GM12878 (cell line): ENCODE measurements at regions not wholly inside any gene's neighbourhood (a gene's known extent, or its start where the extent isn't known, plus 50 kb on each side); places are given as distances from the start of the nearest gene placed in this dataset.

Source experiments
- ATAC-seq: fragments of 200-7000 bp; cut with Tn5 transposase; 3 replicates; pipeline ENCODE4 v1.9.1; 2020; ENCODE audit warnings: mild to moderate bottlenecking, moderate library complexity
- BruUV-seq: library from RNA; stranded (reverse); fragments of 400-500 nt; replicated peaks from 2 replicates; lab custom pipeline; 2021; lab: Mats Ljungman, UMichigan
- CTCF ChIA-PET: fragments of 300-600 bp; sonication (Branson Sonifier 250); formaldehyde crosslinking; extraction: SDS; loops from one replicate; lab custom pipeline; 2021; ENCODE audit warnings: inconsistent platforms; lab: Yijun Ruan, JAX
- POLR2A ChIA-PET: fragments of 350-600 bp; formaldehyde crosslinking; extraction: SDS; loops from one replicate; lab custom pipeline; 2021; ENCODE audit warnings: inconsistent platforms; lab: Charles Lee
- RAD21 ChIA-PET: fragments of 300-600 bp; sonication (Branson Sonifier 250); formaldehyde crosslinking; loops from one replicate; lab custom pipeline; 2023; ENCODE audit warnings: antibody characterized with exemption; ENCODE audit not compliant: unreplicated experiment; lab: Charles Lee
- SMC1A ChIA-PET: fragments of 300-600 bp; sonication (Branson Sonifier 250); formaldehyde crosslinking; loops from one replicate; lab custom pipeline; 2023; ENCODE audit not compliant: unreplicated experiment, uncharacterized antibody; lab: Charles Lee
- DNase-seq: peaks from one replicate; pipeline ENCODE4 v3.0.0-alpha.2; 2011; ENCODE audit warnings: low read depth, low spot score
- FAIRE-seq: peaks from 3 replicates; lab custom pipeline; 2011; peaks lifted over from hg19 to GRCh38; lab: Jason Lieb, UNC
- H2AFZ ChIP-seq: 2 replicates; pipeline ENCODE4 v1.6.0; 2011; ENCODE audit warnings: low read depth, low read length, control low read depth; ENCODE audit not compliant: control insufficient read depth
- H3K27ac ChIP-seq: 2 replicates; pipeline ENCODE4 v1.5.1; 2011; ENCODE audit warnings: control low read depth; ENCODE audit not compliant: control insufficient read depth, insufficient read depth
- H3K27me3 ChIP-seq, 2 experiments: replicated peaks in 1 of 2; 2 replicates each; pipeline versions ENCODE4 v1.6.0 to v1.6.1; 2011; ENCODE audit warnings: low read length in 1 of 2; ENCODE audit not compliant: control insufficient read depth in 2 of 2, insufficient read depth in 2 of 2
- H3K36me3 ChIP-seq, 2 experiments: 2 replicates each; pipeline ENCODE4 v1.5.1; 2011; ENCODE audit warnings: low read length in 1 of 2; ENCODE audit not compliant: control insufficient read depth in 2 of 2, insufficient read depth in 2 of 2
- H3K4me1 ChIP-seq: 2 replicates; pipeline ENCODE4 v1.6.1; 2011; ENCODE audit warnings: mild to moderate bottlenecking, low read length, moderate library complexity, mixed read lengths; ENCODE audit not compliant: control insufficient read depth, insufficient read depth
- H3K4me2 ChIP-seq: 2 replicates; pipeline ENCODE4 v1.6.0; 2011; ENCODE audit warnings: control low read depth; ENCODE audit not compliant: control insufficient read depth, insufficient read depth
- H3K4me3 ChIP-seq: fragments of 200-600 bp; sonication (generic); 2 replicates; pipeline ENCODE4 v1.5.1; 2016
- H3K79me2 ChIP-seq: 2 replicates; pipeline ENCODE4 v1.6.0; 2011; ENCODE audit warnings: low read length; ENCODE audit not compliant: control insufficient read depth, insufficient read depth
- H3K9ac ChIP-seq: 2 replicates; pipeline ENCODE4 v1.8.0; 2011; ENCODE audit warnings: low read length, control low read depth, mixed read lengths; ENCODE audit not compliant: control insufficient read depth, insufficient read depth
- H3K9me3 ChIP-seq: replicated peaks from 3 replicates; pipeline ENCODE4 v1.5.1; 2011; ENCODE audit warnings: mild to moderate bottlenecking, low read length; ENCODE audit not compliant: control insufficient read depth, insufficient read depth
- H4K20me1 ChIP-seq: 2 replicates; pipeline ENCODE4 v1.6.0; 2011; ENCODE audit not compliant: control insufficient read depth, insufficient read depth
- BACH1 ChIP-seq: fragments of 450-650 bp; IDR thresholded peaks from 2 replicates; pipeline ENCODE4 v1.6.1; 2017; ENCODE audit warnings: mild to moderate bottlenecking, borderline replicate concordance
- CEBPZ ChIP-seq: fragments of 150-350 bp; IDR thresholded peaks from 2 replicates; pipeline ENCODE4 v1.6.1; 2016; ENCODE audit warnings: low read depth, low read length
- CTCF ChIP-seq, 3 experiments: IDR thresholded peaks in 2 of 3; conservative IDR thresholded peaks in 1 of 3; 2 replicates each; pipeline ENCODE4 v1.5.1; 2011; ENCODE audit warnings: low read depth in 3 of 3, low read length in 3 of 3, mild to moderate bottlenecking in 3 of 3, control low read depth in 2 of 3, moderate library complexity in 2 of 3, inconsistent platforms in 1 of 3, mixed read lengths in 1 of 3; ENCODE audit not compliant: control insufficient read depth in 2 of 3, insufficient read depth in 1 of 3; ENCODE audit errors: extremely low read depth in 1 of 3
- E4F1 ChIP-seq: fragments of 450-650 bp; IDR thresholded peaks from 2 replicates; pipeline ENCODE4 v1.6.1; 2018; ENCODE audit warnings: borderline replicate concordance, mild to moderate bottlenecking; ENCODE audit not compliant: partially characterized antibody
- FOXM1 ChIP-seq: IDR thresholded peaks from 2 replicates; pipeline ENCODE4 v1.6.1; 2012; ENCODE audit warnings: low read depth, mild to moderate bottlenecking, inconsistent platforms, low read length, moderate library complexity
- JUNB ChIP-seq: IDR thresholded peaks from 2 replicates; pipeline ENCODE4 v1.6.1; 2016; ENCODE audit warnings: antibody characterized with exemption, mild to moderate bottlenecking
- PBX3 ChIP-seq: IDR thresholded peaks from 2 replicates; pipeline ENCODE4 v1.6.1; 2011; ENCODE audit warnings: mild to moderate bottlenecking, low read depth, low read length, moderate library complexity; ENCODE audit not compliant: insufficient replicate concordance
- RB1 ChIP-seq: fragments of 450-650 bp; formaldehyde crosslinking; IDR thresholded peaks from 2 replicates; pipeline ENCODE4 v1.6.1; 2017; ENCODE audit warnings: mild to moderate bottlenecking, borderline replicate concordance
- SIX5 ChIP-seq: IDR thresholded peaks from 2 replicates; pipeline ENCODE4 v1.6.1; 2011; ENCODE audit warnings: mild to moderate bottlenecking, low read depth, low read length, moderate library complexity; ENCODE audit not compliant: severe bottlenecking
- USF1 ChIP-seq: IDR thresholded peaks from 2 replicates; pipeline ENCODE4 v1.6.1; 2011; ENCODE audit warnings: borderline replicate concordance, low read depth, mild to moderate bottlenecking, moderate library complexity, mixed read lengths, low read length; ENCODE audit not compliant: insufficient read depth; ENCODE audit errors: extremely low read length
- YBX1 ChIP-seq: fragments of 450-650 bp; IDR thresholded peaks from 2 replicates; pipeline ENCODE4 v1.6.1; 2016; ENCODE audit warnings: antibody characterized with exemption
- ZNF207 ChIP-seq: fragments of 450-650 bp; IDR thresholded peaks from 2 replicates; pipeline ENCODE4 v1.6.1; 2014; ENCODE audit warnings: antibody characterized with exemption, mild to moderate bottlenecking, borderline replicate concordance
- WGBS: methylation state at CpG from one replicate; pipeline ENCODE4 v1.1.6; 2016; ENCODE audit warnings: low lambda C conversion rate; ENCODE audit not compliant: insufficient replicate concordance, insufficient coverage; ENCODE audit errors: missing lambda C conversion rate; 5-methylcytosine and 5-hydroxymethylcytosine counted together
- in situ Hi-C: fragments of 300-500 bp; cut with MboI; formaldehyde crosslinking; loops from 9 replicates; pipeline ENCODE4 v1.14.3; 2018; ENCODE audit warnings: mixed read lengths
- intact Hi-C: fragments of 100-400 bp; cut with micrococcal nuclease; formaldehyde crosslinking; loops from one replicate; pipeline ENCODE4 v1.14.2; 2022; ENCODE audit not compliant: unreplicated experiment

GRCh38 chr16:65933703-65934102 lies 432.8 kb upstream of the CDH5 start (continued):
- TF ChIP-seq E4F1, result no peak
- TF ChIP-seq RB1, result no peak
- no peak for TF ChIP-seq PBX3
- TF ChIP-seq YBX1, result no peak
- TF ChIP-seq, all 136 proteins: peak for 0

DNA sequence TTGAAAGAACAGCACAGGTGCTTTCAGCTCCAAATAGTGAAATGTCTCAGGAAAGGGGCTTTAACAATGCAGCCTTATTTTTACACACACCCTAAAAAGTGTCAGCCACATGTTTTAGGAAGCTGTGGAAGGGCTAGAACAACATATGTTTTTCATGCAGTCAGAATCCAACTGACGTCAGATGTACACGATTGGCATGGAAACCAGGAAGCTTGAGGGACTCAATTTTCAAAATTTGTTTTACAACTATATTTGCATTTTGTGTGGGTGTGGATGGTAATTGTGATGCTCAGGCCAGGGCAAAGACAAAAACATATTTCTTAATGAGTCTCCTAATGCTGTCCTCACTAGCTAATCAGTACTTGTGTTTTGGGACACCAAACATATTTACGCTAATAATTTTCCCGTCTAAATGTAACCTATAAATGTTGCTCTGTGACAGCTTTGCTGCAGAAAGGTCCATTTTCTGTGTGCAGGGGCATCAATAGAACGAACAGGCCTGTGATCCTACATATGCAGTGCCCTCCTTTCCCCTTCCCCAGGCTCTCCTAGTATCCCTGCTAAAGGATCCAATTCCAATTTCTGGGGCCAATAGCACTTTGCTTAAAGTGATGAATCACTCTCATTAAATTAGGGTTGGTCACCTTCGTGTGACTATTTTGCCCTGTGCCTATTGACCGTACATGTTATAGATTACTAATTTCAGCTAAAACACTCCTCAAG lies 434.0 kb upstream of the CDH5 start:
- no peak overlapping the region for H3K9ac ChIP-seq
- no peak overlapping the region for H3K4me2 ChIP-seq
- no peak for DNase-seq
- H4K20me1 ChIP-seq, result no peaks in the 10 kb centered on the region
- H3K4me1 ChIP-seq, result no peaks in the 10 kb centered on the region
- FAIRE-seq, result no peak
- H3K9me3 ChIP-seq, result no peaks in the 10 kb centered on the region
- ChIA-PET SMC1A (no interaction called here), CTCF (no interaction called here), RAD21 (no interaction called here), POLR2A (no interaction called here)
- H3K79me2 ChIP-seq, result no peaks in the 10 kb centered on the region
- no TSS peak for BruUV-seq
- no peak for ATAC-seq
- no peak overlapping the region for H3K4me3 ChIP-seq
- intact Hi-C loops (no loop called here), in situ Hi-C loops (no loop called here)
- H3K36me3 ChIP-seq, result no peaks in the 10 kb centered on the region
- 31% methylated on average over 7 of the region's 7 CpGs for WGBS
- no peak overlapping the region for H3K27ac ChIP-seq
- no peaks in the 10 kb centered on the region for H3K27me3 ChIP-seq
- H2AFZ ChIP-seq, result no peak overlapping the region
- no peak for TF ChIP-seq FOXM1
- TF ChIP-seq JUNB, result no peak
- TF ChIP-seq CTCF (IDR thresholded peaks at IDR 0.05 in 2 of 3, conservative IDR thresholded peaks at IDR 0.05 in 1 of 3; ENCODE audit: control insufficient read depth in 2 of 3, extremely low read depth in 1 of 3, insufficient read depth in 1 of 3, low read depth in 3 of 3, low read length in 3 of 3), result no peak
- no peak for TF ChIP-seq BACH1
- TF ChIP-seq ZNF207, result no peak
- no peak for TF ChIP-seq USF1
- no peak for TF ChIP-seq SIX5
- TF ChIP-seq CEBPZ, result no peak
